K562 (cell line): ENCODE measurements at regions not wholly inside any gene's neighbourhood (a gene's known extent, or its start where the extent isn't known, plus 50 kb on each side); places are given as distances from the start of the nearest gene placed in this dataset.

Experiments
- PYGO2 ChIP-seq: fragments of 450-650 bp; IDR thresholded peaks from 2 replicates; pipeline ENCODE4 v1.6.1; 2016; ENCODE audit warnings: mild to moderate bottlenecking, missing genetic modification characterization, moderate library complexity, missing compliant biosample characterization
- TF ChIP-seq, protein P1 (sequence below): fragments of 450-650 bp; IDR thresholded peaks from 2 replicates; pipeline ENCODE4 v1.6.1; 2017; ENCODE audit warnings: antibody characterized with exemption

- TF ChIP-seq, protein P1, sequence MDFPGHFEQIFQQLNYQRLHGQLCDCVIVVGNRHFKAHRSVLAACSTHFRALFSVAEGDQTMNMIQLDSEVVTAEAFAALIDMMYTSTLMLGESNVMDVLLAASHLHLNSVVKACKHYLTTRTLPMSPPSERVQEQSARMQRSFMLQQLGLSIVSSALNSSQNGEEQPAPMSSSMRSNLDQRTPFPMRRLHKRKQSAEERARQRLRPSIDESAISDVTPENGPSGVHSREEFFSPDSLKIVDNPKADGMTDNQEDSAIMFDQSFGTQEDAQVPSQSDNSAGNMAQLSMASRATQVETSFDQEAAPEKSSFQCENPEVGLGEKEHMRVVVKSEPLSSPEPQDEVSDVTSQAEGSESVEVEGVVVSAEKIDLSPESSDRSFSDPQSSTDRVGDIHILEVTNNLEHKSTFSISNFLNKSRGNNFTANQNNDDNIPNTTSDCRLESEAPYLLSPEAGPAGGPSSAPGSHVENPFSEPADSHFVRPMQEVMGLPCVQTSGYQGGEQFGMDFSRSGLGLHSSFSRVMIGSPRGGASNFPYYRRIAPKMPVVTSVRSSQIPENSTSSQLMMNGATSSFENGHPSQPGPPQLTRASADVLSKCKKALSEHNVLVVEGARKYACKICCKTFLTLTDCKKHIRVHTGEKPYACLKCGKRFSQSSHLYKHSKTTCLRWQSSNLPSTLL: no peak
- TF ChIP-seq PYGO2 (tag): no peak
Measured at GRCh38 chrX:93319609-93320008, 353.8 kb downstream of the NAP1L3 start (continued).
